SK-N-SH (cell line): ENCODE measurements at regions not wholly inside any gene's neighbourhood (a gene's known extent, or its start where the extent isn't known, plus 50 kb on each side); places are given as distances from the start of the nearest gene placed in this dataset.

Experiments
- CTCF ChIA-PET: fragments of 300-600, 350-600 bp; formaldehyde crosslinking; extraction: SDS; loops from one replicate; lab custom pipeline; 2021; lab: Yijun Ruan, JAX
- POLR2A ChIA-PET: fragments of 350-600 bp; sonication (Branson Sonifier 250); formaldehyde crosslinking; extraction: SDS; loops from one replicate; lab custom pipeline; 2020; ENCODE audit warnings: antibody characterized with exemption, inconsistent platforms; lab: Yijun Ruan, JAX
- DNase-seq: peaks from one replicate; pipeline ENCODE4 v3.0.0; 2012
- H2AFZ ChIP-seq: fragments of 200-600 bp; sonication (generic); 2 replicates; pipeline ENCODE4 v1.8.1; 2016; ENCODE audit warnings: antibody characterized with exemption, mild to moderate bottlenecking, low read depth
- H3F3A ChIP-seq: fragments of 200-600 bp; sonication (generic); replicated peaks from 2 replicates; pipeline ENCODE3; 2016; ENCODE audit warnings: antibody characterized with exemption, mild to moderate bottlenecking; ENCODE audit not compliant: insufficient read depth
- H3K27ac ChIP-seq, 2 experiments: fragments of 200-500 bp in 1 of 2; fragments of 200-600 bp in 1 of 2; sonication (Bioruptor generic) in 1 of 2; sonication (generic), shearing (Covaris generic) in 1 of 2; 2 replicates each; pipeline versions ENCODE4 v1.5.1 to v1.6.1; 2014 to 2016; ENCODE audit warnings: low read depth in 2 of 2, inconsistent platforms in 1 of 2, low read length in 1 of 2, mild to moderate bottlenecking in 1 of 2, mixed read lengths in 1 of 2
- H3K27me3 ChIP-seq: fragments of 200-600 bp; sonication (generic), shearing (Covaris generic); 2 replicates; pipeline ENCODE4 v1.6.1; 2016; ENCODE audit warnings: mixed run types; ENCODE audit not compliant: insufficient read depth
- H3K36me3 ChIP-seq, 2 experiments: fragments of 200-500 bp in 1 of 2; fragments of 200-600 bp in 1 of 2; sonication (Bioruptor generic) in 1 of 2; sonication (generic) in 1 of 2; replicated peaks in 1 of 2; 2 replicates each; pipeline versions ENCODE3 to v1.5.1; 2014 to 2016; ENCODE audit warnings: low read length in 1 of 2, mild to moderate bottlenecking in 1 of 2; ENCODE audit not compliant: insufficient read depth in 2 of 2, control insufficient read depth in 1 of 2
- H3K4me1 ChIP-seq, 2 experiments: fragments of 200-500 bp in 1 of 2; fragments of 200-600 bp in 1 of 2; sonication (Bioruptor generic) in 1 of 2; sonication (generic), shearing (Covaris generic) in 1 of 2; 2 replicates each; pipeline versions ENCODE4 v1.5.1 to v1.6.1; 2014 to 2016; ENCODE audit warnings: low read depth in 1 of 2, low read length in 1 of 2, mixed run types in 1 of 2; ENCODE audit not compliant: insufficient read depth in 2 of 2, control insufficient read depth in 1 of 2
- H3K4me2 ChIP-seq: fragments of 200-600 bp; sonication (generic), shearing (Covaris generic); 2 replicates; pipeline ENCODE4 v1.6.1; 2017; ENCODE audit warnings: mixed run types
- H3K4me3 ChIP-seq, 2 experiments: fragments of 200-500 bp in 1 of 2; fragments of 200-600 bp in 1 of 2; sonication (Bioruptor generic) in 1 of 2; sonication (generic), shearing (Covaris generic) in 1 of 2; 2 replicates each; pipeline versions ENCODE4 v1.5.1 to v1.8.1; 2014 to 2016; ENCODE audit warnings: low read depth in 2 of 2, inconsistent platforms in 1 of 2, low read length in 1 of 2, mild to moderate bottlenecking in 1 of 2, mixed read lengths in 1 of 2, moderate library complexity in 1 of 2
- H3K79me2 ChIP-seq: fragments of 200-600 bp; sonication (generic); 2 replicates; pipeline ENCODE4 v1.8.1; 2017; ENCODE audit warnings: mild to moderate bottlenecking; ENCODE audit not compliant: insufficient read depth
- H3K9ac ChIP-seq: fragments of 200-600 bp; sonication (generic); 2 replicates; pipeline ENCODE4 v1.6.1; 2017; ENCODE audit warnings: mixed run types
- H3K9me2 ChIP-seq: fragments of 200-600 bp; sonication (generic); 2 replicates; pipeline ENCODE4 v1.6.1; 2017; ENCODE audit warnings: mixed run types
- H3K9me3 ChIP-seq: fragments of 200-600 bp; sonication (generic); 2 replicates; pipeline ENCODE4 v1.6.1; 2017; ENCODE audit warnings: mixed run types, mild to moderate bottlenecking, moderate library complexity
- H4K20me1 ChIP-seq: fragments of 200-600 bp; sonication (generic); 2 replicates; pipeline ENCODE4 v1.6.1; 2017; ENCODE audit warnings: mild to moderate bottlenecking, mixed run types; ENCODE audit not compliant: insufficient read depth
- CHD2 ChIP-seq: fragments of 150-350 bp; IDR thresholded peaks from 2 replicates; pipeline ENCODE4 v1.6.1; 2018; ENCODE audit warnings: low read length; ENCODE audit not compliant: partially characterized antibody
- EP300 ChIP-seq, 2 experiments: IDR thresholded peaks; 2 replicates each; pipeline versions ENCODE4 v1.4.0 to v1.6.1; 2012; ENCODE audit warnings: borderline replicate concordance in 1 of 2, low read depth in 1 of 2, low read length in 1 of 2
- GABPA ChIP-seq: IDR thresholded peaks from 2 replicates; pipeline ENCODE4 v1.4.0; 2012; ENCODE audit warnings: low read depth, mild to moderate bottlenecking
- JUND ChIP-seq: IDR thresholded peaks from 2 replicates; pipeline ENCODE4 v1.4.0; 2012
- MEF2A ChIP-seq: IDR thresholded peaks from 2 replicates; pipeline ENCODE4 v1.4.0; 2012; ENCODE audit warnings: low read depth, borderline replicate concordance
- REST ChIP-seq: IDR thresholded peaks from 2 replicates; pipeline ENCODE4 v1.6.1; 2012; ENCODE audit warnings: mild to moderate bottlenecking, low read depth, low read length, moderate library complexity
- RXRA ChIP-seq: IDR thresholded peaks from 2 replicates; pipeline ENCODE4 v1.4.0; 2012; ENCODE audit warnings: low read depth, mild to moderate bottlenecking, borderline replicate concordance
- SIN3A ChIP-seq: IDR thresholded peaks from 2 replicates; pipeline ENCODE4 v1.6.1; 2012; ENCODE audit warnings: low read depth, mild to moderate bottlenecking, low read length, moderate library complexity, borderline replicate concordance
- SMC3 ChIP-seq: IDR thresholded peaks from 2 replicates; pipeline ENCODE4 v1.6.1; 2012; ENCODE audit warnings: low read depth, low read length, improper control_type of control experiment
- TEAD4 ChIP-seq: IDR thresholded peaks from 2 replicates; pipeline ENCODE4 v1.4.0; 2012; ENCODE audit warnings: mild to moderate bottlenecking, borderline replicate concordance; ENCODE audit not compliant: insufficient read depth
- YY1 ChIP-seq: IDR thresholded peaks from 2 replicates; pipeline ENCODE4 v1.4.0; 2012; ENCODE audit warnings: low read depth, mild to moderate bottlenecking
- WGBS: methylation state at CpG from one replicate; pipeline ENCODE4 v1.1.6; 2017; ENCODE audit warnings: low lambda C conversion rate; 5-methylcytosine and 5-hydroxymethylcytosine counted together
- TF ChIP-seq, protein P1 (sequence below): fragments of 200-600 bp; sonication (generic); IDR thresholded peaks from 2 replicates; pipeline ENCODE4 v1.6.1; 2017; ENCODE audit warnings: antibody characterized with exemption, mild to moderate bottlenecking, moderate library complexity
- TF ChIP-seq, protein P2 (sequence below): fragments of 150-350 bp; IDR thresholded peaks from 2 replicates; pipeline ENCODE4 v1.6.1; 2017; ENCODE audit warnings: antibody characterized with exemption, low read length, low read depth, borderline replicate concordance

- no peak overlapping the region for H3K4me2 ChIP-seq
- H4K20me1 ChIP-seq: no peaks in the 10 kb centered on the region
- H3K79me2 ChIP-seq: no peaks in the 10 kb centered on the region
- ChIA-PET CTCF (interaction anchor here (1.9 to 5.7 kb wide), 3 partner anchors 11 to 55 kb away, joined by 4 to 32 read pairs (median 5); no protein-coding TSS in a partner anchor), POLR2A (no interaction called here)
- DNase-seq: no peak
- TF ChIP-seq REST: no peak
- TF ChIP-seq SIN3A: no peak
- no peak for TF ChIP-seq YY1
- TF ChIP-seq, protein P1, sequence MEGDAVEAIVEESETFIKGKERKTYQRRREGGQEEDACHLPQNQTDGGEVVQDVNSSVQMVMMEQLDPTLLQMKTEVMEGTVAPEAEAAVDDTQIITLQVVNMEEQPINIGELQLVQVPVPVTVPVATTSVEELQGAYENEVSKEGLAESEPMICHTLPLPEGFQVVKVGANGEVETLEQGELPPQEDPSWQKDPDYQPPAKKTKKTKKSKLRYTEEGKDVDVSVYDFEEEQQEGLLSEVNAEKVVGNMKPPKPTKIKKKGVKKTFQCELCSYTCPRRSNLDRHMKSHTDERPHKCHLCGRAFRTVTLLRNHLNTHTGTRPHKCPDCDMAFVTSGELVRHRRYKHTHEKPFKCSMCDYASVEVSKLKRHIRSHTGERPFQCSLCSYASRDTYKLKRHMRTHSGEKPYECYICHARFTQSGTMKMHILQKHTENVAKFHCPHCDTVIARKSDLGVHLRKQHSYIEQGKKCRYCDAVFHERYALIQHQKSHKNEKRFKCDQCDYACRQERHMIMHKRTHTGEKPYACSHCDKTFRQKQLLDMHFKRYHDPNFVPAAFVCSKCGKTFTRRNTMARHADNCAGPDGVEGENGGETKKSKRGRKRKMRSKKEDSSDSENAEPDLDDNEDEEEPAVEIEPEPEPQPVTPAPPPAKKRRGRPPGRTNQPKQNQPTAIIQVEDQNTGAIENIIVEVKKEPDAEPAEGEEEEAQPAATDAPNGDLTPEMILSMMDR: no peak
- TF ChIP-seq CHD2: no peak
- TF ChIP-seq EP300 (IDR thresholded peaks at IDR 0.05; ENCODE audit: borderline replicate concordance in 1 of 2, low read depth in 1 of 2, low read length in 1 of 2): no peak
- no peak for TF ChIP-seq SMC3
- TF ChIP-seq RXRA: no peak
- TF ChIP-seq TEAD4: no peak
- TF ChIP-seq GABPA: no peak
- TF ChIP-seq, protein P2, sequence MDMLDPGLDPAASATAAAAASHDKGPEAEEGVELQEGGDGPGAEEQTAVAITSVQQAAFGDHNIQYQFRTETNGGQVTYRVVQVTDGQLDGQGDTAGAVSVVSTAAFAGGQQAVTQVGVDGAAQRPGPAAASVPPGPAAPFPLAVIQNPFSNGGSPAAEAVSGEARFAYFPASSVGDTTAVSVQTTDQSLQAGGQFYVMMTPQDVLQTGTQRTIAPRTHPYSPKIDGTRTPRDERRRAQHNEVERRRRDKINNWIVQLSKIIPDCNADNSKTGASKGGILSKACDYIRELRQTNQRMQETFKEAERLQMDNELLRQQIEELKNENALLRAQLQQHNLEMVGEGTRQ: no peak
- no peak for TF ChIP-seq MEF2A
- TF ChIP-seq JUND: no peak
- H3K9me3 ChIP-seq: no peaks in the 10 kb centered on the region
- H3K4me3 ChIP-seq: no peak overlapping the region
- no peaks in the 10 kb centered on the region for H3K27me3 ChIP-seq
- H3K9ac ChIP-seq: no peak overlapping the region
- H3K9me2 ChIP-seq: no peaks in the 10 kb centered on the region
- no peaks in the 10 kb centered on the region for H3K36me3 ChIP-seq
- 6% methylated on average over 2 of the region's 2 CpGs for WGBS
- H3F3A ChIP-seq: no peaks in the 10 kb centered on the region
- no peak overlapping the region for H3K27ac ChIP-seq
- no peaks in the 10 kb centered on the region; a peak in 1 of 4 replicates for H3K4me1 ChIP-seq
- no peak overlapping the region for H2AFZ ChIP-seq
Observed at GRCh38 chr17:34135841-34136240, 119.2 kb upstream of the CCL2 start.
